ENCODE measurements at regions not wholly inside any gene's neighbourhood (a gene's known extent, or its start where the extent isn't known, plus 50 kb on each side); places are given as distances from the start of the nearest gene placed in this dataset.

DNA sequence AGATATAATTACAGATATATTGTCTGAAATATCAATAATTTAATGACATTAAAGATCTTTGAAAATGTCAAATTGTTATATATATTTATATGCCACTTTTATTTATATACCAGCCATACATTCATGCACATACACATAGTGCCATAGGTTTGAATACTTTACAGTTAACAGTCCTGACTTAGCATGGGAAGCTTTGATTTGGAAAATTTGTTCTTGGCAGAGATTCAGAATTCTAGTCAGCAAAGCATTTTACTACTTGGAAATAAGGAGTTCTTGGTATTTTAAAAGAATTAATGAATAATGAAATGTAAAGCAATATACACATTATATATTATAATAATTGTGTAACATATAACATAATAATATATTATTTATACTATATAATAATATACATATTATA lies 277.0 kb upstream of the PCDH20 start:
- ATAC-seq, result no peak
- TF ChIP-seq, protein P1, sequence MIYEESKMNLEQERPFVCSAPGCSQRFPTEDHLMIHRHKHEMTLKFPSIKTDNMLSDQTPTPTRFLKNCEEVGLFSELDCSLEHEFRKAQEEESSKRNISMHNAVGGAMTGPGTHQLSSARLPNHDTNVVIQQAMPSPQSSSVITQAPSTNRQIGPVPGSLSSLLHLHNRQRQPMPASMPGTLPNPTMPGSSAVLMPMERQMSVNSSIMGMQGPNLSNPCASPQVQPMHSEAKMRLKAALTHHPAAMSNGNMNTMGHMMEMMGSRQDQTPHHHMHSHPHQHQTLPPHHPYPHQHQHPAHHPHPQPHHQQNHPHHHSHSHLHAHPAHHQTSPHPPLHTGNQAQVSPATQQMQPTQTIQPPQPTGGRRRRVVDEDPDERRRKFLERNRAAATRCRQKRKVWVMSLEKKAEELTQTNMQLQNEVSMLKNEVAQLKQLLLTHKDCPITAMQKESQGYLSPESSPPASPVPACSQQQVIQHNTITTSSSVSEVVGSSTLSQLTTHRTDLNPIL (CRISPR knock-in tag; IDR thresholded peaks at IDR 0.05; ENCODE audit: low read depth), result no peak
- TF ChIP-seq TCF4 (CRISPR knock-in tag; IDR thresholded peaks at IDR 0.05; ENCODE audit: borderline replicate concordance), result no peak
- no peak for TF ChIP-seq CSDC2 (CRISPR knock-in tag; IDR thresholded peaks at IDR 0.05)
- TF ChIP-seq BACH2 (CRISPR knock-in tag; IDR thresholded peaks at IDR 0.05; ENCODE audit: borderline replicate concordance), result no peak
- TF ChIP-seq SNAI2 (CRISPR knock-in tag; IDR thresholded peaks at IDR 0.05), result no peak
- no peak for TF ChIP-seq ZNF565 (CRISPR knock-in tag; conservative IDR thresholded peaks at IDR 0.05; ENCODE audit: low read depth)
- no peak for TF ChIP-seq OSR1 (CRISPR knock-in tag; IDR thresholded peaks at IDR 0.05)
- no peak for TF ChIP-seq RARB (CRISPR knock-in tag; IDR thresholded peaks at IDR 0.05)
- TF ChIP-seq ARNTL (CRISPR knock-in tag; IDR thresholded peaks at IDR 0.05; ENCODE audit: borderline replicate concordance, low read depth), result no peak
- TF ChIP-seq ZC3H10 (CRISPR knock-in tag; IDR thresholded peaks at IDR 0.05), result no peak
- no peak for TF ChIP-seq ZFP3 (CRISPR knock-in tag; IDR thresholded peaks at IDR 0.05)
- no peak for TF ChIP-seq GLIS3 (CRISPR knock-in tag; IDR thresholded peaks at IDR 0.05)
- TF ChIP-seq ZNF70 (CRISPR knock-in tag; IDR thresholded peaks at IDR 0.05), result no peak
- TF ChIP-seq, protein P2, sequence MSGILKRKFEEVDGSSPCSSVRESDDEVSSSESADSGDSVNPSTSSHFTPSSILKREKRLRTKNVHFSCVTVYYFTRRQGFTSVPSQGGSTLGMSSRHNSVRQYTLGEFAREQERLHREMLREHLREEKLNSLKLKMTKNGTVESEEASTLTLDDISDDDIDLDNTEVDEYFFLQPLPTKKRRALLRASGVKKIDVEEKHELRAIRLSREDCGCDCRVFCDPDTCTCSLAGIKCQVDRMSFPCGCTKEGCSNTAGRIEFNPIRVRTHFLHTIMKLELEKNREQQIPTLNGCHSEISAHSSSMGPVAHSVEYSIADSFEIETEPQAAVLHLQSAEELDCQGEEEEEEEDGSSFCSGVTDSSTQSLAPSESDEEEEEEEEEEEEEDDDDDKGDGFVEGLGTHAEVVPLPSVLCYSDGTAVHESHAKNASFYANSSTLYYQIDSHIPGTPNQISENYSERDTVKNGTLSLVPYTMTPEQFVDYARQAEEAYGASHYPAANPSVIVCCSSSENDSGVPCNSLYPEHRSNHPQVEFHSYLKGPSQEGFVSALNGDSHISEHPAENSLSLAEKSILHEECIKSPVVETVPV (CRISPR knock-in tag; IDR thresholded peaks at IDR 0.05), result no peak
- TF ChIP-seq PPARA (CRISPR knock-in tag; IDR thresholded peaks at IDR 0.05; ENCODE audit: borderline replicate concordance), result no peak
- TF ChIP-seq, protein P3, sequence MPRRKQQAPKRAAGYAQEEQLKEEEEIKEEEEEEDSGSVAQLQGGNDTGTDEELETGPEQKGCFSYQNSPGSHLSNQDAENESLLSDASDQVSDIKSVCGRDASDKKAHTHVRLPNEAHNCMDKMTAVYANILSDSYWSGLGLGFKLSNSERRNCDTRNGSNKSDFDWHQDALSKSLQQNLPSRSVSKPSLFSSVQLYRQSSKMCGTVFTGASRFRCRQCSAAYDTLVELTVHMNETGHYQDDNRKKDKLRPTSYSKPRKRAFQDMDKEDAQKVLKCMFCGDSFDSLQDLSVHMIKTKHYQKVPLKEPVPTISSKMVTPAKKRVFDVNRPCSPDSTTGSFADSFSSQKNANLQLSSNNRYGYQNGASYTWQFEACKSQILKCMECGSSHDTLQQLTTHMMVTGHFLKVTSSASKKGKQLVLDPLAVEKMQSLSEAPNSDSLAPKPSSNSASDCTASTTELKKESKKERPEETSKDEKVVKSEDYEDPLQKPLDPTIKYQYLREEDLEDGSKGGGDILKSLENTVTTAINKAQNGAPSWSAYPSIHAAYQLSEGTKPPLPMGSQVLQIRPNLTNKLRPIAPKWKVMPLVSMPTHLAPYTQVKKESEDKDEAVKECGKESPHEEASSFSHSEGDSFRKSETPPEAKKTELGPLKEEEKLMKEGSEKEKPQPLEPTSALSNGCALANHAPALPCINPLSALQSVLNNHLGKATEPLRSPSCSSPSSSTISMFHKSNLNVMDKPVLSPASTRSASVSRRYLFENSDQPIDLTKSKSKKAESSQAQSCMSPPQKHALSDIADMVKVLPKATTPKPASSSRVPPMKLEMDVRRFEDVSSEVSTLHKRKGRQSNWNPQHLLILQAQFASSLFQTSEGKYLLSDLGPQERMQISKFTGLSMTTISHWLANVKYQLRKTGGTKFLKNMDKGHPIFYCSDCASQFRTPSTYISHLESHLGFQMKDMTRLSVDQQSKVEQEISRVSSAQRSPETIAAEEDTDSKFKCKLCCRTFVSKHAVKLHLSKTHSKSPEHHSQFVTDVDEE (CRISPR knock-in tag; IDR thresholded peaks at IDR 0.05), result no peak
- TF ChIP-seq ZNF8 (CRISPR knock-in tag; IDR thresholded peaks at IDR 0.05), result no peak

DNA sequence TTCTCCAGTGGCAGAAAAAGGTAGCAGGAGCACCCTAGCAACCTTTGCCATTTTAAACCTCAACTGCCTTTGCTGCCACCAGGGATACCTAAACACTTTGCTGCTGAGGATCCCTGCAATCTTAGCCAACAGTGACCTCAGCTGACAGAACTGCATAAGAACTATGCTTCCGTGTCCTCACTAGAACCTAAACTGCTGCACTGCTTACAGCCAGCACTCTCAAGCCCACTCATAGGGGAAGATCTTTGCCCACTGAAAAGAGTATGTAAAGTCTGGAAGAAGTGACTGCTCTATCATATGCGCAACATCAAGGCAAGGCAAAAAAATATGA lies 270.0 kb upstream of the PCDH20 start:
- no peak for ATAC-seq
- TF ChIP-seq CSDC2 (CRISPR knock-in tag; IDR thresholded peaks at IDR 0.05), result no peak
- TF ChIP-seq, protein P3 (CRISPR knock-in tag; IDR thresholded peaks at IDR 0.05), result no peak
- no peak for TF ChIP-seq TCF4 (CRISPR knock-in tag; IDR thresholded peaks at IDR 0.05; ENCODE audit: borderline replicate concordance)
- no peak for TF ChIP-seq ZFP3 (CRISPR knock-in tag; IDR thresholded peaks at IDR 0.05)
- TF ChIP-seq BACH2 (CRISPR knock-in tag; IDR thresholded peaks at IDR 0.05; ENCODE audit: borderline replicate concordance), result no peak
- no peak for TF ChIP-seq ARNTL (CRISPR knock-in tag; IDR thresholded peaks at IDR 0.05; ENCODE audit: borderline replicate concordance, low read depth)
- TF ChIP-seq ZC3H10 (CRISPR knock-in tag; IDR thresholded peaks at IDR 0.05), result no peak
- no peak for TF ChIP-seq SNAI2 (CRISPR knock-in tag; IDR thresholded peaks at IDR 0.05)
- no peak for TF ChIP-seq OSR1 (CRISPR knock-in tag; IDR thresholded peaks at IDR 0.05)
- no peak for TF ChIP-seq ZNF70 (CRISPR knock-in tag; IDR thresholded peaks at IDR 0.05)
- TF ChIP-seq ESRRG (CRISPR knock-in tag; IDR thresholded peaks at IDR 0.05), result no peak
- TF ChIP-seq, protein P2 (CRISPR knock-in tag; IDR thresholded peaks at IDR 0.05), result no peak
- no peak for TF ChIP-seq ISL1 (CRISPR knock-in tag; IDR thresholded peaks at IDR 0.05)
- no peak for TF ChIP-seq PPARA (CRISPR knock-in tag; IDR thresholded peaks at IDR 0.05; ENCODE audit: borderline replicate concordance)
